Caco-2 (cell line): ENCODE measurements at regions not wholly inside any gene's neighbourhood (a gene's known extent, or its start where the extent isn't known, plus 50 kb on each side); places are given as distances from the start of the nearest gene placed in this dataset.

Experiments used
- BruUV-seq: library from RNA; stranded (reverse); fragments of 400-500 nt; replicated peaks from 2 replicates; lab custom pipeline; 2021; lab: Mats Ljungman, UMichigan
- CTCF ChIA-PET: fragments of 300-600 bp; sonication (Branson Sonifier 250); formaldehyde crosslinking; loops from one replicate; lab custom pipeline; 2022; ENCODE audit warnings: antibody characterized with exemption; lab: Charles Lee
- POLR2A ChIA-PET: fragments of 300-600 bp; sonication (Branson Sonifier 250); formaldehyde crosslinking; loops from one replicate; lab custom pipeline; 2022; ENCODE audit warnings: antibody characterized with exemption; lab: Charles Lee
- DNase-seq, 2 experiments: peaks; one replicate each; pipeline versions ENCODE4 v3.0.0 to v3.0.0-alpha.2; 2020 to 2022
- H3K27me3 ChIP-seq: replicated peaks from 2 replicates; pipeline ENCODE4 v1.6.0; 2011; ENCODE audit warnings: low read length; ENCODE audit not compliant: control insufficient read depth, insufficient read depth
- H3K36me3 ChIP-seq: 2 replicates; pipeline ENCODE4 v1.5.1; 2011; ENCODE audit warnings: low read length; ENCODE audit not compliant: control insufficient read depth, insufficient read depth
- H3K4me1 ChIP-seq: fragments of 250-450 bp; sonication (Bioruptor Pico); 2 replicates; pipeline ENCODE4 v1.5.1; 2020; ENCODE audit warnings: mild to moderate bottlenecking
- H3K4me3 ChIP-seq: 2 replicates; pipeline ENCODE4 v1.5.1; 2011; ENCODE audit warnings: low read depth, mild to moderate bottlenecking, control low read depth, low read length
- H3K9me3 ChIP-seq: fragments of 250-450 bp; sonication (Bioruptor Pico); 2 replicates; pipeline ENCODE4 v1.5.1; 2020; ENCODE audit warnings: mild to moderate bottlenecking, moderate library complexity
- H3K27ac Mint-ChIP-seq: one replicate; pipeline ENCODE4 v1.8.0; 2022; ENCODE audit warnings: mixed read lengths; ENCODE audit not compliant: unreplicated experiment
- H3K27me3 Mint-ChIP-seq: one replicate; pipeline ENCODE4 v1.8.0; 2022; ENCODE audit warnings: mixed read lengths; ENCODE audit not compliant: insufficient read depth, unreplicated experiment
- H3K36me3 Mint-ChIP-seq: one replicate; pipeline ENCODE4 v1.8.0; 2022; ENCODE audit warnings: mild to moderate bottlenecking, mixed read lengths; ENCODE audit not compliant: insufficient read depth, unreplicated experiment
- H3K4me1 Mint-ChIP-seq: one replicate; pipeline ENCODE4 v1.8.0; 2022; ENCODE audit warnings: low read depth, mixed read lengths; ENCODE audit not compliant: unreplicated experiment
- H3K4me3 Mint-ChIP-seq: one replicate; pipeline ENCODE4 v1.8.0; 2022; ENCODE audit warnings: mild to moderate bottlenecking, moderate library complexity, mixed read lengths; ENCODE audit not compliant: unreplicated experiment
- H3K9me3 Mint-ChIP-seq: one replicate; pipeline ENCODE4 v1.8.0; 2022; ENCODE audit warnings: mixed read lengths; ENCODE audit not compliant: unreplicated experiment
- CTCF ChIP-seq, 2 experiments: fragments of 200-600 bp in 1 of 2; IDR thresholded peaks; 1 replicate in 1 of 2; 2 replicates in 1 of 2; pipeline versions ENCODE4 v1.5.1 to v1.8.0; 2011 to 2022; ENCODE audit warnings: antibody characterized with exemption in 1 of 2, control low read depth in 1 of 2, inconsistent platforms in 1 of 2, low read depth in 1 of 2, low read length in 1 of 2, mild to moderate bottlenecking in 1 of 2, moderate library complexity in 1 of 2; ENCODE audit not compliant: insufficient read depth in 1 of 2, severe bottlenecking in 1 of 2, unreplicated experiment in 1 of 2
- intact Hi-C: fragments of 100-400 bp; cut with micrococcal nuclease; formaldehyde crosslinking; loops from one replicate; pipeline ENCODE4 v1.10.0; 2022; ENCODE audit not compliant: unreplicated experiment

DNA sequence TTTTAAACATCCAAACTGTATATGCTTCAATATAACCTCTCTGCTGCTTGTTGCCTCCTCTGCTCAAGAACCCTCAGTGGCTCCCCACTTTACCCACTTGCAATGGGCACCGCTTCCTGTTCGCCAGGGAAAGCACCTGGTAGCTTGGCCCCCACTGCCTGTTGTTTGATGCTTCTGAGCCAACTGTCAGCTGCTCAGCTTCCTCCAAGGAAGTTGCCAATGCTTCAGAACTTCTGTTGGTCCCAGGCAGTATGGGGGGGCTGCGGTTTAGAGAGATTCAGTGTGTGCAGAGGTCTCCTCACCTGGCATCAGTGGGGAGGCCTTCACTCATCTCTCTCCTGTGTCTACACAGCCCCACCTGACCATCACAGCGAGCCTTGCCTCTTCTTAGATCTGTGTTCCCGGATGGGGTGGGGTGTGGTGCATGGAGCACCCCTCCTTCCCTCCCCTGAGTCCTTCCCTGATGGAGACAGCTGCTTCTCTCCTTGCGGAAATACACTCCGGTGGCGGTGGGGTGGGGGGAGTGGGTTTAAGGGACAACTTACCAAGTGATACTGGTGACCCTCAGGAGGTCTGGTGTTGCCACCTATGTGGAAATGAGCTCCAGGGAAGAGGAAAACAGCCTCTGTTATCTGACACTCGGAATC lies 308.1 kb downstream of the CDH26 start:
- peaks cover 19% of the 10 kb centered on the region for H3K27me3 Mint-ChIP-seq
- H3K4me1 Mint-ChIP-seq: no peaks in the 10 kb centered on the region
- H3K4me3 ChIP-seq: no peak overlapping the region
- H3K9me3 ChIP-seq: peaks cover 4% of the 10 kb centered on the region; the same call in 1 of the 2 replicates
- H3K27me3 ChIP-seq: no peaks in the 10 kb centered on the region
- no peaks in the 10 kb centered on the region for H3K36me3 ChIP-seq
- TF ChIP-seq CTCF (IDR thresholded peaks at IDR 0.05; ENCODE audit: insufficient read depth in 1 of 2, low read depth in 1 of 2, low read length in 1 of 2, severe bottlenecking in 1 of 2, unreplicated experiment in 1 of 2): no peak
- CTCF ChIA-PET: interaction anchor here (0.6 to 1.0 kb wide), 2 partner anchors 115 to 208 kb away, joined by 3 read pairs; no protein-coding TSS in a partner anchor
- DNase-seq: no peak
- no peak overlapping the region for H3K4me3 Mint-ChIP-seq
- no peaks in the 10 kb centered on the region for H3K9me3 Mint-ChIP-seq
- no TSS peak for BruUV-seq
- H3K4me1 ChIP-seq: no peaks in the 10 kb centered on the region
- intact Hi-C loops: no loop called here
- no peak overlapping the region for H3K27ac Mint-ChIP-seq
- H3K36me3 Mint-ChIP-seq: no peaks in the 10 kb centered on the region
- POLR2A ChIA-PET: interaction anchor here (0.6 kb wide), 1 partner anchor 1753 kb away, joined by 3 read pairs; no protein-coding TSS in a partner anchor

DNA sequence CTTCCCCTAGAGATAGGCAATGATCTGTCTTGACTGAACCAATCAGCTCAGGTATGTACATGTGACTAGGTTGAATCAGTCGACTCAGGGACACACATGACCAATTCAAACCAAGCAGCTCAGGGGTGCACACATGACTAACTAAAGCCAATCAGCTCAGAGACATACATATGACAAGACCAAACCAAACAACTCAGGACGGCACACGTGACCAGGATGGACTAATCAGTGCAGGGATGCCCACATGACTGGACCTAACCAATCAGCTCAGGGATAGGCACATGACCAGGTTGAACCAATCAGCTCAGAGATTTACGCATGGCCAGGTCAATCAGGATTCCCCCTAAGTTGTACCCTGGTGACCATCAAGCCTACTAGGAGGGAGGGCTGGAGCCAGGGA lies 310.3 kb downstream of the CDH26 start:
- BruUV-seq: no TSS peak
- ChIA-PET CTCF (no interaction called here), POLR2A (no interaction called here)
- Histone ChIP-seq H3K9me3 (peaks cover 4% of the 10 kb centered on the region; the same call in 1 of the 2 replicates), H3K4me1 (no peaks in the 10 kb centered on the region), H3K27me3 (no peaks in the 10 kb centered on the region), H3K4me3 (no peak overlapping the region), H3K36me3 (no peaks in the 10 kb centered on the region)
- intact Hi-C loops: no loop called here
- Mint-ChIP-seq H3K9me3 (no peaks in the 10 kb centered on the region), H3K27ac (no peak overlapping the region), H3K36me3 (no peaks in the 10 kb centered on the region), H3K4me3 (no peak overlapping the region), H3K27me3 (peaks cover 18% of the 10 kb centered on the region), H3K4me1 (no peaks in the 10 kb centered on the region)
- no peak for TF ChIP-seq CTCF (IDR thresholded peaks at IDR 0.05; ENCODE audit: insufficient read depth in 1 of 2, low read depth in 1 of 2, low read length in 1 of 2, severe bottlenecking in 1 of 2, unreplicated experiment in 1 of 2)
- no peak for DNase-seq

GRCh38 chr20:60269573-60270162 lies 311.4 kb downstream of the CDH26 start:
- Mint-ChIP-seq H3K4me3 (no peak overlapping the region), H3K9me3 (no peaks in the 10 kb centered on the region), H3K27me3 (peaks cover 18% of the 10 kb centered on the region), H3K27ac (no peak overlapping the region), H3K4me1 (no peaks in the 10 kb centered on the region), H3K36me3 (no peaks in the 10 kb centered on the region)
- intact Hi-C loops: no loop called here
- POLR2A ChIA-PET: no interaction called here
- Histone ChIP-seq H3K4me1 (no peaks in the 10 kb centered on the region), H3K9me3 (peaks cover 4% of the 10 kb centered on the region; the same call in 1 of the 2 replicates), H3K4me3 (no peak overlapping the region), H3K36me3 (no peaks in the 10 kb centered on the region), H3K27me3 (no peaks in the 10 kb centered on the region)
- no peak for TF ChIP-seq CTCF (IDR thresholded peaks at IDR 0.05; ENCODE audit: insufficient read depth in 1 of 2, low read depth in 1 of 2, low read length in 1 of 2, severe bottlenecking in 1 of 2, unreplicated experiment in 1 of 2)
- CTCF ChIA-PET: no interaction called here
- no TSS peak for BruUV-seq
- DNase-seq: no peak
